NB4 (cell line): ENCODE measurements at regions not wholly inside any gene's neighbourhood (a gene's known extent, or its start where the extent isn't known, plus 50 kb on each side); places are given as distances from the start of the nearest gene placed in this dataset.

Experiments used
- DNase-seq: peaks from one replicate; pipeline ENCODE4 v3.0.0; 2010; ENCODE audit warnings: low read depth
- H3K4me3 ChIP-seq: one replicate; pipeline ENCODE4 v1.5.1; 2011; ENCODE audit warnings: mild to moderate bottlenecking, low read depth, low read length, moderate library complexity
- MYC ChIP-seq: IDR thresholded peaks from 2 replicates; pipeline ENCODE4 v1.6.1; 2011; ENCODE audit warnings: low read depth, low read length
- POLR2A ChIP-seq: IDR thresholded peaks from 2 replicates; pipeline ENCODE4 v1.6.1; 2011; ENCODE audit warnings: mild to moderate bottlenecking; ENCODE audit not compliant: insufficient read length; ENCODE audit errors: extremely low read depth
- TF ChIP-seq, protein P1 (sequence below): IDR thresholded peaks from 2 replicates; pipeline ENCODE4 v1.6.1; 2011; ENCODE audit warnings: low read depth, low read length
- TF ChIP-seq, protein P2 (sequence below): IDR thresholded peaks from one replicate; pipeline ENCODE4 v1.5.1; 2012; ENCODE audit warnings: low read depth, low read length

DNA sequence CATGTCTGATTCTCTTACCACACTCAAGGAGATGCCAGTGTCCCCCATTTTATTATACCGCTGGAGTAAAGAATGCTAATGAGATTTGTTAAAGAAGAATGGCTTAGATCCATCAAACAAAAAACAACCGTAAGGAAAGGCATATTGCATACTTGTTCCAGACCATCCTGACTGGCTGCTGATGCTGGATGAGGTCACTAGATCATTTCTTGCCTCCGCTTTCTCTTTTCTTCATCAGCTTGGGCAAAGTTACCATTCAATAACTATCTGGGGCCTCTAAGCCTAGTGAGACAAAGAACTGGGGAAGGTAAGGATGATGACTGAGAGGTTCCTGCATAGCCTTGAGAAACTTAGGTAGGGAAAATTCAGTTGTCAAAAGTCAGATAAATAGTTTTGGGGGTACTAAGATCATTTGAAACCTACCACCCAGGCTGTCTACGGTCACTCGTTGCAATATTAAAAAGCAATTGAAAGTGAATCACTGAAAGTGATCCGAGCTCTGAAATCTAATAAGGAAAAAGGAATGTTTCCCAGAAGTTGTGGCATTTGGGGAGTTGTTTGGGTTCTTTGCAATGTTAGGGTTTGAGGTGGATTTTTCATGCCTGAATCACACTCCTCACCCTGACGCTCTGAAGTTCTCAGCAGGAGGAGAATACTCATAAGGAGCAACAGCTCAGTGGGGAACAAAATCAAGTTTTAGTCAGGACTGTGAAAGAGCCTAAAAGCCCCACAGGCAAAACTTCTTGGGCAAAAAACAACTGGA lies 176.8 kb downstream of the HHIPL2 start:
- H3K4me3 ChIP-seq, result no peak overlapping the region
- TF ChIP-seq, protein P1, sequence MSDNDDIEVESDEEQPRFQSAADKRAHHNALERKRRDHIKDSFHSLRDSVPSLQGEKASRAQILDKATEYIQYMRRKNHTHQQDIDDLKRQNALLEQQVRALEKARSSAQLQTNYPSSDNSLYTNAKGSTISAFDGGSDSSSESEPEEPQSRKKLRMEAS, result no peak
- no peak for TF ChIP-seq POLR2A
- TF ChIP-seq MYC, result no peak
- TF ChIP-seq, protein P2, sequence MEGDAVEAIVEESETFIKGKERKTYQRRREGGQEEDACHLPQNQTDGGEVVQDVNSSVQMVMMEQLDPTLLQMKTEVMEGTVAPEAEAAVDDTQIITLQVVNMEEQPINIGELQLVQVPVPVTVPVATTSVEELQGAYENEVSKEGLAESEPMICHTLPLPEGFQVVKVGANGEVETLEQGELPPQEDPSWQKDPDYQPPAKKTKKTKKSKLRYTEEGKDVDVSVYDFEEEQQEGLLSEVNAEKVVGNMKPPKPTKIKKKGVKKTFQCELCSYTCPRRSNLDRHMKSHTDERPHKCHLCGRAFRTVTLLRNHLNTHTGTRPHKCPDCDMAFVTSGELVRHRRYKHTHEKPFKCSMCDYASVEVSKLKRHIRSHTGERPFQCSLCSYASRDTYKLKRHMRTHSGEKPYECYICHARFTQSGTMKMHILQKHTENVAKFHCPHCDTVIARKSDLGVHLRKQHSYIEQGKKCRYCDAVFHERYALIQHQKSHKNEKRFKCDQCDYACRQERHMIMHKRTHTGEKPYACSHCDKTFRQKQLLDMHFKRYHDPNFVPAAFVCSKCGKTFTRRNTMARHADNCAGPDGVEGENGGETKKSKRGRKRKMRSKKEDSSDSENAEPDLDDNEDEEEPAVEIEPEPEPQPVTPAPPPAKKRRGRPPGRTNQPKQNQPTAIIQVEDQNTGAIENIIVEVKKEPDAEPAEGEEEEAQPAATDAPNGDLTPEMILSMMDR, result no peak
- DNase-seq, result no peak

- no peak overlapping the region for H3K4me3 ChIP-seq
- DNase-seq, result no peak
- TF ChIP-seq, protein P2, result no peak
- TF ChIP-seq, protein P1, result no peak
- TF ChIP-seq MYC (no peak), POLR2A (no peak)
Observed at GRCh38 chr1:222370081-222370912, 177.6 kb downstream of the HHIPL2 start.

DNA sequence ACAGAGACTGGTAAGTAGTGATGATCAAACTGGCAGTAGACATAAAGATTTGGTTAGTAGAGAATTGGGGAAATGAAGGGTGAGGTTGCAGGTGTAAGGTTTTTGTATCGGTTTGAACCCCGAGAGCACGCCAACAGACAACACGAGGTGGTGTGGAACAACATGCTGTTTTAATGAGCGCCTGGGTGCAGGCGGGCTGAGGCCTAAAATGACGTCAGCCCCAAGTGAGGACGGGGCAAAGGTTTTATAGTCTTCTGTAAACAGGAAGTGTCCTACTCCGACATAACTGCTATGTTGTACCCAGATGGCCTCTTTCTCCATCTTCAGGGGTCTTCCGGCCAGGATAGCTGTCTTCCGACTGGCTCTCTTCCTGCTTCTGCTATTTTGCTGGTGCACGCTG lies 178.8 kb downstream of the HHIPL2 start:
- DNase-seq, result no peak
- no peak overlapping the region for H3K4me3 ChIP-seq
- no peak for TF ChIP-seq MYC
- TF ChIP-seq, protein P1, result no peak
- TF ChIP-seq POLR2A, result no peak
- TF ChIP-seq, protein P2, result no peak

- DNase-seq, result no peak
- no peak overlapping the region for H3K4me3 ChIP-seq
- TF ChIP-seq, protein P1, result no peak
- TF ChIP-seq, protein P2, result no peak
- TF ChIP-seq MYC, result no peak
Observed at GRCh38 chr1:222358100-222358499, 189.8 kb downstream of the HHIPL2 start.

- TF ChIP-seq, protein P1, result no peak
- TF ChIP-seq MYC (no peak), POLR2A (no peak)
- TF ChIP-seq, protein P2, result no peak
- no peak for DNase-seq
Observed at GRCh38 chr1:222357252-222357651, 190.7 kb downstream of the HHIPL2 start.

More at GRCh38 chr1:222357252-222357651, 190.7 kb downstream of the HHIPL2 start:
- no peak overlapping the region for H3K4me3 ChIP-seq
